Sigmoid colon (tissue), 6 donors: ENCODE measurements at regions not wholly inside any gene's neighbourhood (a gene's known extent, or its start where the extent isn't known, plus 50 kb on each side); places are given as distances from the start of the nearest gene placed in this dataset.
"Not testable (repeated sequence)": the region's sequence is repeated elsewhere in the genome, so short reads cannot be mapped to it uniquely, and the experiment has no call there.

ENCODE experiments used
- DNase-seq: peaks from one replicate; pipeline ENCODE4 v3.0.0-alpha.2; 2019
- H3K27ac ChIP-seq, 4 donors: fragments of 200-600 bp; sonication (generic); one replicate each; pipeline ENCODE4 v1.5.1; 2016 to 2019; ENCODE audit warnings: mild to moderate bottlenecking in 1 of 4
- H3K27me3 ChIP-seq, 3 donors: fragments of 200-600 bp; sonication (generic); one replicate each; pipeline ENCODE4 v1.5.1; 2019; ENCODE audit warnings: mild to moderate bottlenecking in 1 of 3
- H3K36me3 ChIP-seq, 4 donors: fragments of 200-600 bp; sonication (generic); one replicate each; pipeline ENCODE4 v1.5.1; 2016 to 2019
- H3K4me1 ChIP-seq, 4 donors: fragments of 200-600 bp; sonication (generic); one replicate each; pipeline ENCODE4 v1.5.1; 2017 to 2019
- H3K4me3 ChIP-seq, 4 donors: fragments of 200-600 bp; sonication (generic); one replicate each; pipeline ENCODE4 v1.5.1; 2017 to 2019; ENCODE audit warnings: mild to moderate bottlenecking in 2 of 4, moderate library complexity in 1 of 4
- H3K9me3 ChIP-seq, 4 donors: fragments of 200-600 bp in 3 of 4; sonication (generic) in 3 of 4; one replicate each; pipeline versions ENCODE4 v1.5.1 to v1.6.1; 2013 to 2019
- EP300 ChIP-seq, 4 donors: sonication (generic); formaldehyde crosslinking; IDR thresholded peaks; one replicate each; pipeline ENCODE4 v1.6.1; 2017; ENCODE audit warnings: antibody characterized with exemption in 4 of 4
- POLR2A ChIP-seq, 2 donors: fragments of 450-650 bp; IDR thresholded peaks; one replicate each; pipeline ENCODE4 v1.6.1; 2016; ENCODE audit warnings: antibody characterized with exemption in 2 of 2, mild to moderate bottlenecking in 2 of 2, moderate library complexity in 2 of 2
- POLR2AphosphoS5 ChIP-seq, 4 donors: sonication (generic); formaldehyde crosslinking; IDR thresholded peaks; one replicate each; pipeline ENCODE4 v1.6.1; 2017; ENCODE audit warnings: antibody characterized with exemption in 4 of 4
- WGBS, 2 donors: extraction: QIAGEN DNeasy Blood & Tissue Kit; methylation state at CpG; one replicate each; pipeline ENCODE4 v1.1.7; 2013; 5-methylcytosine and 5-hydroxymethylcytosine counted together
- intact Hi-C: fragments of 100-400 bp; cut with DNase I; formaldehyde crosslinking; loops from one replicate; pipeline ENCODE4 v1.15.1; 2023
- TF ChIP-seq, protein P1 (sequence below), 4 experiments: fragments of 450-650 bp in 3 of 4; fragments of 200-600 bp in 1 of 4; IDR thresholded peaks; one replicate each; pipeline ENCODE4 v1.5.1; 2016 to 2019; ENCODE audit warnings: antibody characterized with exemption in 4 of 4, mild to moderate bottlenecking in 3 of 4, moderate library complexity in 2 of 4
- donor health status: healthy with polysubstance abuse.
- donor health status: healthy.

DNA sequence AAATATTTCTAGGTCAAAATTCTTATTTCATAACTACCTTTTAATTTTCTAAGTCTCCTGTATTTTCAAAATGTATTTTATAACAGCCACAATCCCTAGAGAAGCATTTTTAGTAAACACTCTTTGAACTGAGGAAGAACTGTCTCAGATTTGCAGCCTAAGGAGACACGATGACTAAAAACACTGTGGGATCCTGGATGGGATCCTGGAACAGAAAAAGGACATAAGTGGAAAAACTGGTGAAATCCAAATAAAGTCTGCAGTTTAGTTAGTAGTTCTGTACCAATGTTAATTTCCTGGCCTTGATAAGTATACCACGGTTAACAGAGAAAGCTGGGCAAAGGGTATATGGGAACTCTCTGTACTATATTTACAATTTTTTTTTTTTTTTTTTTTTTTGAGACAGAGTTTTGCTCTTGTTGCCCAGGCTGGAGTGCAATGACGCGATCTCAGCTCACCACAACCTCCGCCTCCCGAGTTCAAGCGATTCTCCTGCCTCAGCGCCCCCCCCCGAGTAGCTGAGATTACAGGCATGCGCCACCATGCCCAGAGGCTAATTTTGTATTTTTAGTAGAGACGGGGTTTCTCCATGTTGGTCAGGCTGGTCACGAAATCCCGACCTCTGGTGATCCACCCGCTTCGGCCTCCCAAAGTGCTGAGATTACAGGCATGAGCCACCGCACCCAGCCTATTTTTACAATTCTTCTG lies 600.2 kb upstream of the DIPK2B start:
- TF ChIP-seq POLR2AphosphoS5 (IDR thresholded peaks at IDR 0.05), result peak in 1 of 4 donors; percentile 7
- DNase-seq, H3K9me3 ChIP-seq, H3K36me3 ChIP-seq, H3K27me3 ChIP-seq, H3K4me3 ChIP-seq, intact Hi-C loops, H3K4me1 ChIP-seq, H3K27ac ChIP-seq: not testable (repeated sequence)
- 84 to 86% methylated on average over 9 to 14 of the region's 16 CpGs for WGBS, 2 donors

- intact Hi-C loops, result no loop called here
- 88 to 90% methylated on average over 6 of the region's 6 CpGs for WGBS, 2 donors
- Histone ChIP-seq H3K4me1 (no peaks in the 10 kb centered on the region), H3K4me3 (no peak overlapping the region), H3K9me3 (no peaks in the 10 kb centered on the region), H3K36me3 (no peaks in the 10 kb centered on the region), H3K27ac (no peak overlapping the region), H3K27me3 (no peaks in the 10 kb centered on the region)
- DNase-seq, result no peak
- no peak for TF ChIP-seq POLR2A (IDR thresholded peaks at IDR 0.05)
- TF ChIP-seq EP300 (IDR thresholded peaks at IDR 0.05), result no peak
- TF ChIP-seq, protein P1, sequence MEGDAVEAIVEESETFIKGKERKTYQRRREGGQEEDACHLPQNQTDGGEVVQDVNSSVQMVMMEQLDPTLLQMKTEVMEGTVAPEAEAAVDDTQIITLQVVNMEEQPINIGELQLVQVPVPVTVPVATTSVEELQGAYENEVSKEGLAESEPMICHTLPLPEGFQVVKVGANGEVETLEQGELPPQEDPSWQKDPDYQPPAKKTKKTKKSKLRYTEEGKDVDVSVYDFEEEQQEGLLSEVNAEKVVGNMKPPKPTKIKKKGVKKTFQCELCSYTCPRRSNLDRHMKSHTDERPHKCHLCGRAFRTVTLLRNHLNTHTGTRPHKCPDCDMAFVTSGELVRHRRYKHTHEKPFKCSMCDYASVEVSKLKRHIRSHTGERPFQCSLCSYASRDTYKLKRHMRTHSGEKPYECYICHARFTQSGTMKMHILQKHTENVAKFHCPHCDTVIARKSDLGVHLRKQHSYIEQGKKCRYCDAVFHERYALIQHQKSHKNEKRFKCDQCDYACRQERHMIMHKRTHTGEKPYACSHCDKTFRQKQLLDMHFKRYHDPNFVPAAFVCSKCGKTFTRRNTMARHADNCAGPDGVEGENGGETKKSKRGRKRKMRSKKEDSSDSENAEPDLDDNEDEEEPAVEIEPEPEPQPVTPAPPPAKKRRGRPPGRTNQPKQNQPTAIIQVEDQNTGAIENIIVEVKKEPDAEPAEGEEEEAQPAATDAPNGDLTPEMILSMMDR (IDR thresholded peaks at IDR 0.05), result no peak
- TF ChIP-seq POLR2AphosphoS5 (IDR thresholded peaks at IDR 0.05), result no peak
Observed at GRCh38 chrX:45799576-45799975, 598.9 kb upstream of the DIPK2B start.

DNA sequence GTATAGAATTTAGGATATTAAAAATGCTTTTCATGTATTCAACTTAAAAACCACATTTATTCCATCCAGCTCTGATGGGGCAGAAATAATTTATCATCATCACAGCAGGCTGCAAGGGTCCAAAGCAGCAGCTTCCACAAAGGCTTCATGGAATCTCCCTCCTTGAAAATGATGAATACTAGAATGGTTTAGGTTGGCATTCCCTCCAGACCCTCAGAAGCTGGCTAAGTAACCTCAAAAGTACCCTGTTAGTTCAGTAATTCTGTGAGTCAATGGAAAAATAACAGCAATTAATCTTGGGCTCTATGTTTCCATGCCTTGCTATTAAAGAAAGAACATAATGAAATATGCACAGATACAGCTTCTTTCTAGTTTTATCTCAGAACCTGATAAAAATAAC lies 594.9 kb upstream of the DIPK2B start:
- TF ChIP-seq POLR2A (IDR thresholded peaks at IDR 0.05) (no peak), POLR2AphosphoS5 (IDR thresholded peaks at IDR 0.05) (no peak), EP300 (IDR thresholded peaks at IDR 0.05) (no peak)
- TF ChIP-seq, protein P1 (IDR thresholded peaks at IDR 0.05), result no peak
- Histone ChIP-seq H3K9me3 (no peaks in the 10 kb centered on the region), H3K27me3 (no peaks in the 10 kb centered on the region), H3K4me3 (no peak overlapping the region), H3K36me3 (no peaks in the 10 kb centered on the region), H3K4me1 (no peaks in the 10 kb centered on the region), H3K27ac (no peak overlapping the region)
- no peak for DNase-seq
- intact Hi-C loops, result no loop called here

GRCh38 chrX:45794995-45795337 lies 594.3 kb upstream of the DIPK2B start:
- Histone ChIP-seq H3K9me3 (no peaks in the 10 kb centered on the region), H3K36me3 (no peaks in the 10 kb centered on the region), H3K4me1 (no peaks in the 10 kb centered on the region), H3K27me3 (no peaks in the 10 kb centered on the region), H3K4me3 (no peak overlapping the region), H3K27ac (no peak overlapping the region)
- no peak for DNase-seq
- 76 to 93% methylated on average over 1 of the region's 1 CpG for WGBS, 2 donors
- no peak for TF ChIP-seq POLR2A (IDR thresholded peaks at IDR 0.05)
- TF ChIP-seq POLR2AphosphoS5 (IDR thresholded peaks at IDR 0.05), result no peak
- TF ChIP-seq EP300 (IDR thresholded peaks at IDR 0.05), result no peak
- TF ChIP-seq, protein P1 (IDR thresholded peaks at IDR 0.05), result no peak
- intact Hi-C loops, result no loop called here

DNA sequence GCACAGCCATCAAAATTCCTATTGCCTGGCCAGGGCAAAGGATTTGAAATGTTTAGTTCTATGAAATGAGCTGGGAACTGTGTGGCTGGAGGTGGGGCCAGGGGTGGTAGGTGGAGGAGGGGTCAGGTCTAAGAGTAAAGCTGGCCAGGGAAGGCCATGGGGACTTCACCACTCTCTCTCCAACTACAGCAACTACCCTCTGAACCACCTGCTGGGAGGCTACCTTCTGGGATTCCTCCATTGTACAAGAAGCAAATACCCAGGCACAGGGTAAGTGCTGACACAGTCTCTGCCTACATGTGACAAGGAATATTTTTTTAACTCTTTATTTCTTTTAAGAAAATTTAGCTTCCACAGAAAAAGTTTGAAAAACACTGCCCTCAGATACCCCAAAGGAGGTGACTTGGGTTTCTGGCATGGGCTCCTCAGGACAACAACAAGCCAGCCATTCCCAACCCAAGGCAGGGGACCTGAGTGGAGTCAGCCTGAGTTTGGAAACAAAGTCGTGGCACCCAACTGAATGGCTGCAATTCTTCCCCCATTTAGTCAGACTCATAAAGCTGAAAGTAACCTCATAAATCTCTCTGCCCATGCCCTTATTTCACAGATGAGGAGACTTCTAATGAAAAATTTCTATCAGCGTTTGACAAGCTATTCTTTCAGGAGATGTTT lies 593.8 kb upstream of the DIPK2B start:
- DNase-seq, result no peak
- H3K36me3 ChIP-seq, result no peaks in the 10 kb centered on the region
- no peaks in the 10 kb centered on the region for H3K9me3 ChIP-seq
- no peaks in the 10 kb centered on the region for H3K4me1 ChIP-seq
- no peak overlapping the region for H3K27ac ChIP-seq
- H3K4me3 ChIP-seq, result no peak overlapping the region
- 72 to 75% methylated on average over 2 of the region's 2 CpGs for WGBS, 2 donors
- intact Hi-C loops, result no loop called here
- no peaks in the 10 kb centered on the region for H3K27me3 ChIP-seq
- TF ChIP-seq POLR2AphosphoS5 (IDR thresholded peaks at IDR 0.05) (no peak), EP300 (IDR thresholded peaks at IDR 0.05) (no peak), POLR2A (IDR thresholded peaks at IDR 0.05) (no peak)
- TF ChIP-seq, protein P1 (IDR thresholded peaks at IDR 0.05), result no peak
